HG02571 (cell line): ENCODE measurements at regions not wholly inside any gene's neighbourhood (a gene's known extent, or its start where the extent isn't known, plus 50 kb on each side); places are given as distances from the start of the nearest gene placed in this dataset.

ENCODE experiments used
- ATAC-seq: cut with Tn5 transposase; IDR thresholded peaks from one replicate; pipeline ENCODE4 v1.9.1; 2021; ENCODE audit warnings: mild to moderate bottlenecking, moderate library complexity; ENCODE audit not compliant: unreplicated experiment

DNA sequence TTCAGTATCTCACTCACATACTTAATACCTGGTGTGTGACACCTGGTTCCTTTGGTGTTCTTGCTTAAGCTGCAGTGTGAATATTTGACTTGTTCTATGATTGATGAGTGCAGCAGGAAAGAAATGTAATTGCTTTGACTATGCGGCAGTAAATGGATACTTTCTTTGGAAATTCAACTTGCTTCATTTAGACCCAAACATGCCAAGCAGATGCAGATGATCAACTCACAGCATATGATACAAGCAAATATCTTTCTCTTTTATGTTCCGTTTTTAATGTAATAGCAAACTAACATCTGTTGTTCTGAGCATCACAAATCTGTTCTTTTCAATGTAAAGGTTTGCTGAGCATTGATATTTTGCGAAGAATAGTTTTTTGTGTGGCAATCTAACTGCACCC is 549.5 kb downstream of the C4orf33 start:
- ATAC-seq: no peak

DNA sequence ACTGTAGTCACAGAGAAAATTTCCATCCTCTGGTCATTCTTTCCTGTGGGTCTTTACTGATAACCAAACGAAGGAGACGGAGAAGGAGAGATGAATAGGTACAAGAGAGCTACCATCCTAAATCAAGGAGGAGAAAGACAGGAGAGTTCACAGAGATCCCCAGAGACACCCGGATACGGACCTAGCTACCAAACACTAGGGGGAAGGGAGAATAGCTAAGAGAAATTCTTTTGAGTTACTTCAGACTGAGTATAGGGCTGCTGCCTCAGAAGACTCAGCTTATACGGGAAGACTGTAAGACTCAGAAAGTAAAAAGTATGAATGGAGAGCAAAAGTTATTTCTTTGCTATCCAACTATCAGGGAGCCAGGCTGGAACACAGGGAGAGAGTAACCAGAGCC is 572.1 kb downstream of the C4orf33 start:
- ATAC-seq: no peak

DNA sequence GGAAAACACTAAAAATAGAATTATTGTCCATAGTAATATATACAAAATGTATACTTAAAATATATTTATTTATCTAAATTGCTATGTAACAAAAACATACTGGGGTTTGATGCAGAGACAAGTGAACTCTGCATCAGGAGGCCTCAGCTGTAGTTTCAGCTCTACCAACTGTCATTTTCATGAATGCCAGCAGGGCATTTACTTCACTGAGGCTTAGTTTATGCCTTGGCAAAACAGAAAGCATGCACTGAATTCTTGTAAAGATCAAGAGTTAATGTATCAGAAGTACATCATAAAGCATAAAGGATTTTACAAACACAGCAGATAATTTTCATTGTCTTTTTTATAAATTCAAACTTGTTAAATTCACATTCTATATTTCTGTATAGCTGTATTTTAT is 577.0 kb downstream of the C4orf33 start:
- no peak for ATAC-seq

DNA sequence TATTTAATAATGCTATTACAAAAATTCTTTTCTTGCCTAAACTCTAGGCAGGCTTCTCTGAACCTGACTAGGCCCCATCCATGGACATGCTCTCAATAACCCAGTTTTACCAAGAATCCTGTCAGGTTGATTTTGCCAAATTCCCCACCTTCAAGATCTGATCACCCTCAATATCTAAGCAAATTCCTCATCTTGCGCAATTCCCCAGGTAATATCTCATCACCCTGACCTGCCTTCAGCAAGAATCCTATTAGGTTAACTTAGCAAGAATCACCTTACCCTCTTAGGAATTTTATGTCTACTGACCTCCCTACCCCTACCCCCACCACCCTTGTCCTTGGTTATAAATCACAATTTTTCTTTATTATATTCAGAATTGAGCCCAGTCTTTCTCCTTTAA is 579.1 kb downstream of the C4orf33 start:
- ATAC-seq: no peak

DNA sequence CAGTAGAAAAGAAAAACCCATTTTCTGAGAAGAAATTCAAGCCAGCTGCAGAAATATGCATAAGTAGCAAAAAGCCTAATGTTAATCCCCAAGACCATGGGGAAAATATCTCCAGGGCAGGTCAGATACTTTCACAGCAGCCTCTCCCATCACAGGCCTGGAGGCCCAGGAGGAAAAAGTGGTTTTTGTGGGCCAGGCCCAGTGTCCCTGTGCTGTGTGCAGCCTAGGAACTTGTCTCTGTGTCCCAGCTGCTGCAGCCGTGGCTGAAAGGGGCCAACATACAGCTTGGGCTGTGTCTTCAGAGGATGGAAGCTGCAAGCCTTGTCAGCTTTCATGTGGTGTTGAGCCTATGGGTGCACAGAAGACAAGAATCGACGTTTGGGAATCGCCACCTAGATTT is 581.0 kb downstream of the C4orf33 start:
- no peak for ATAC-seq

DNA sequence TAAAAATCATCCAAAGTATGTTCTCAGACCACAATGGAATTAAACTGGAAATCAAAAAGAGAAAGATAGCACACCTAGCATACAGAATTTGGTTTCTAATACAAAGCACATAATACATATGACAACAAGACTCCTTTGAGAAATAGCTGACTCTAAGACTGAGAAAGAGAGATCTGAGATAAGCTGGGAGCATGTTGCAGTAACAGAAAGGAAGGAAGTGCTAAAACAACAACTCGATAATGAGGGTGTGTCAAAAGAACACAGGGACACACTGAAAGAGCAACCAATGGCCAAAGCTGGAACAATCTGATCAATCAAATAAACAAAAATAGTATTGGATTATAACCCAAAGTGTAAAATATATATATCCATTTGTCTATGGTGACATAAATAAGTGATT is 586.6 kb downstream of the C4orf33 start:
- ATAC-seq: no peak

DNA sequence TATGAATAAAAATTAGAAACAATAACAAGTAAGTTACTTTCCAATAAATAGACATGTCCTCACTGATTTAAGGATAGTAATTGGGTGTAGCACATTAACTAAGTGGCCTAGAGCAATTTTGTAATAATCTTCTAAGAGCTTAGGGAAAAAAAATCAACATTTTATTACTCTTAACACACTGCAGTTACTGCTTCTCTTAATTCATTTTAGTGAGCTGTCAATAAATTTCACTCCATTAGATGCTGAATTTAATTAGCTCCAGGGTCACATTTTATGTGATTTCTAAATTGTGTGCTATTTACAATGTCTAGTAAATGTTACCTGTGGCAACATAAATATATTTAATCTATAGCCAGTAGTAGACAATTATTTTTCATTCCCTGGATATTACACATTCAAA is 612.0 kb downstream of the C4orf33 start:
- no peak for ATAC-seq

DNA sequence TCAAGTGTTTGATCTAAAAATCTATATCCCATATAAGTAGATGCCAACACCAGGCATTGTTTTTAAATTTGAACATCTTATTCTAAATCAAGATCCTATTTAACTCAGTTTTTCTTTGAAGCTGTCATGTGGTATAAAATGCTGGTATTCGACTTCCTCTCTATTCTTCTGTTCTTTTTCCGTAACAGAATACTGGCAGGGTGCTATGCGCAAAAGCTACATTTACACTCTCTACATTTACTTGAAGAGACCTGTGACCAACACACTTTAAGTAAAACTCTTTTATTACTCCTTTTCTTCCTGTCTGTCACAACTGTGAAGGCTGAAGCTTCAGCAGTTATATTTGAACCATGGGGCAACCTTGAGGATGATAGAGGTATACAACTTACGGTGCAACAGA is 612.8 kb downstream of the C4orf33 start:
- no peak for ATAC-seq

DNA sequence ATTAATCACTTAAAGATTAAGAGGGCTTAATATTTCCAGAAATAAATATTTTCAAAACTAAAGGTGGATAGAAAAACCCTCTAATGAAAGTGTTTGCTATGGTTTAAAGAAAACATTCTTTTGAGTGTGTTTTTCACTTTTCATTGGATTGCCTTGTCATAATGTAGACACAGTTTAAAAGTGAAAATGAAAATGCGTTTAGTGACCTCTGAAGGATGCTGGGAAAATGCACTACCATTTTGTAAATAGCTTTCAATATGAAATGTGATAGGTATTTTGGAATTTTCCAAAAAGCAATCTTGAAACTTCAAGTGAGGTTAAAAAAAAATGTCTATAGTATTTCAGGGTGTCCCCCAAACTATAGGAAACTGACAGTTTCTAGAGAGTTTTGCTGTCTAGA is 642.2 kb downstream of the C4orf33 start:
- ATAC-seq: no peak

DNA sequence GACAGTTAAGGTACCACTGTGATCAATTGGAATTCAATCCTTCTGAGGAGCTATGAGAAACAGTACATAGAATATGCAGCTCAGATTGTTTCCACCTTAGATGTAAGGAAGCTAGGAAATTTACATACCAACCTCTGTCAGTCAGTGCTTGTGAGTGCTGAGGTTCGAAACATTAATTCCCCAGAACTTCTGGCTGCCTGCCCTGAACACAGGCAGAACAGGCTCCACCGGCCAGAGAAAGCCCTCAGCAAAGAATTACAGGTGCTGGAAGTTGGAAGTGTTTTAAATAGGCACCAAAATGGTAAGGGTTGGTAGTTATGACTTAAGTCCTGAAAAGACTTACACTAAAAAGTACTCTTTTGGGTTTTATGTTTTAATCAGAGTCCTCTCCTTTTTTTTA is 651.8 kb downstream of the C4orf33 start:
- ATAC-seq: no peak

DNA sequence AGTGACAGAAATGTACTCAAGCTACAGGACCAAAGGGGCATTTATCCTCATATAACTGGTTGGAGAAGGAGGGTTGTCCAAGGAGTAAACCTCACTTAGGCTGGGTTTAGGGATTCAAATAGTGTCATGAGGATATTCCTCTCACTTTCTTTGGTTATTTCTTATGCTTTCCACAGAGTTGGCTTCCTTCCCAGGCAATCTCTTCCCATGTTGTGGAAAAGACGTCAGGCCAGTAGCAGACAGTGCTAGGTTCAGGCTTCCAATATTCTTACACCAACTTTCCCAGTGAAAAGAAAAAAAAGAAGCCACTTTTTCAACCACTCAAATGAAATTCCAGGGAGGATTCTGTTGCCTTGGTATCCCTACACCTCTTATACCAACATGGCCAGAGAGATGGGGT is 653.0 kb downstream of the C4orf33 start:
- ATAC-seq: no peak

DNA sequence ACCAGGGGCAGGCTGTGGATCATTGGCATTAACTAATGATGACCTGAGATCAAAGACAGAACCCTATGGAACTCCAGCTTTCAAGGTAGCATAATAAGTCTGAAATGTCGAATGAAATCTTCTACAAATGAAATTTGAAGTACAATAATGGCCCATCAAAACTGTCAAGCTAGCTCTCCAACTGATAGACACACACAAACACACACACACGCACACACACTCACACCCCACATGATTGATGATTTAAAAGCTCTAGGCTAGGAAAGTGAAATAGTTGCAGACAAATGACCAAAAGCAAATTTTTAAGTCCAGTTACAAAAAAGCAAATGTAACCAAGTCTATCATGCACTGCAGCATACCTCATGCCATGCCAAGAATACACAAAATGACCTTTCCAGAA is 655.7 kb downstream of the C4orf33 start:
- ATAC-seq: no peak

DNA sequence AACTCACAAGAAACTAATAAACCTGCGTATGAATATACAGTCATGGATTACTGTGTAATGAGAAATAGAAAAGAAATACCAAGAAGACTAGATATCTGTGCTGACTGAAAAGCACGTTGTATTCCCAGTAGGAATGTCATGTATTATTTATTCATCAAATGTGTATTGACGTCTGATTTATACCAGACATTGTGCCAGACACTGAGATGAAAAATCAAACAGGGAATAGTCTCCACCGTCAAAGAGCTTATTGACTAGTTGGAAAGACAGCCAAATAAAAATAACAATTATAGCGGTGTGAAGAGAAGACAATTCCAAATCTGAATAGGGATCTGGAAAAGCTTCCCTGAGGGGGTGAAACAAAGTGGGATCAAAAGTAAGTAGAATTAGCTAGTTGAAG is 687.6 kb downstream of the C4orf33 start:
- no peak for ATAC-seq

DNA sequence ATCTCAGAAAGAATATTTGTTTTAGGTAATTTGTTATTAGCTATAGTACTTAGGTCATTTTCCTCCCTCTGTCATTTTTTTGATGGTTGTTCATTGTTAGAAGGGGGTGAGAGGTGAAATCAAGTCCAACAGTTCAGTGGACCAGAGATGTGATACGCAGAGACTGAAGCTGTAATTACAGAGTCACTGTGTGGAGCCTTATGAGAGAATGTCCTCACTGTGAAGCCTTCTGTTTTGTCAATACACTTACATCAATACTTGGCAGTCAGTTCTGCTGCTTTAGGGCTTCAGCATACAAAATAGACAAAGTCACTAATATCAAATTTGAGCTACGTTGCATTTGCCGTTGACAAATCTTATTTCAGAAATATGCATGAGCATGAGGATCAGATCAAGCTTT is 692.5 kb downstream of the C4orf33 start:
- no peak for ATAC-seq

DNA sequence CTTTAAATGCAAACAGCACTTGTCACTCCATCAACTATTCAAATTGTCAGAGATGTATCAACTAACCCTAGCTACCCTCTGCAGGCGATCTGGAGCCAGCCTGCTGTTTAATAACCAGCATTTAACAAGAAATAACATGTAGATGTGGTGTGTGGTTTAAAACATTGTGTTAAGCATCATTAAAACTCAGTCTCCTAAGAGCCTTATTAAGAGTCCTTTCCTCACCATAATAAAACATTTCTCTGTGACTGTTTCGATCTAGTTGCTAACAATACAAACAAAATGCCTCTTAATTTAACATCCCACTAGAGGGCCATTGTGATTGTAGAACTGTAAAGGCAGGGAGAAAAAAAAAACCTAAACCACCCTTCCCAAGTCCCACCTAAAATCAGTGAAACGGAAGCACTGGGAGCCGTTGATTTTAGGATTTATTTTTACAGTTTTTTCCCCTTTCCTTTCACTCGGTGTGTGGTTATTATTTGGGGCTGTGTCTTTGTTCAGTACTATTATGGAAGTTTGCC is 708.6 kb downstream of the C4orf33 start:
- no peak for ATAC-seq

DNA sequence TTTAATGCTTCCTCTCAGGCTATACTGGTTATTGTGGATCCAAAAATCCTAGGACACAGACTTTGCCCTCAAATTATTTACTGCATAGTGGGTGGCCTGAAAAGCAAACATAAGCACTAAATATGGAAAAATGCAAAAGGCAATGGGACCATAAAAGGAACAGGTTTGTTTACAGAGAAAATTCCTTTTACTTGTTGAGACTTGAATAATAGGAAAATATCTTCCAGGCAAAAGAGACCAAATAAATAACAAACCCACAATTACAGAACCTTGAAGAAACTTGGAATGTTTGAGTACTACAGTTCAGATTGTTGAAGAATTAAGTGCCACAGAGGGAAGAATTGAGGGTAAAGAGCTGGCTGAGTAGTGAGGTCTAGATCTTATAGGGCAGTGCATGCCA is 711.0 kb downstream of the C4orf33 start:
- no peak for ATAC-seq

DNA sequence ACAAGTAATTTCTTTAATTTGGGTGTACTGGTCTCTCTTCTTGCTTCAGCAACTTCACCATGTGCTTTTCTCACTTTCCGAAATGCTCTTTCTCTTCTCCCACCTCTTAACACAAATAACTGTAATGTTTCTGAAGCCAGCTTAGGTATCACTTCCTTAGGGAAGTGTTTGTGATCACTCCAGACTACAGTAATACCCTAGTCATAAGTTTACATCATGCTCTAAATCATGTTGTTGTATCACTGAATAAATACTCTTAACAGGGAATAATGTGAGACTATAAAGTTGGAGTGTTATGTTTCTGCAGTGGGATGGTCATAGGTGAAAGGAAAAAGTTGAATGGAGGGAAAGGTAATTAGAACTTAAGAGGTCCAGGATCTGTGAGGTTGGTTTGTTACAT is 712.3 kb downstream of the C4orf33 start:
- ATAC-seq: no peak

DNA sequence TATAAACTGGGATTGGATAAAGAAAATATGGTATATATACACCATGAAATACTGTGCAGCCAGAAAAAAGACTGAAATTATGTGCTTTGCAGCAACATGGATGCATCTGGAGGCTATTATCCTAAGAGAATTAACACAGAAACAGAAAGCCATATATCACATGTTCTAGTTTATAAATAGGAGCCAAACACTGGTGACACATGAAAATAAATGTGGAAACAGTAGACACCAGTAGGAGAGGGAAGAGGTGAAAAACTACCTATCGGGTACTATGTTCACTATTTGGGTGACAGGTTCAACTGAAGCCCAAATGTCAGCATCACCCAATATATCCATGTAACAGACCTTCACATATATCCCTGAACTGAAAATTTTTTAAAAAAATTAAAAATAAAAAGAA is 725.1 kb downstream of the C4orf33 start:
- no peak for ATAC-seq

DNA sequence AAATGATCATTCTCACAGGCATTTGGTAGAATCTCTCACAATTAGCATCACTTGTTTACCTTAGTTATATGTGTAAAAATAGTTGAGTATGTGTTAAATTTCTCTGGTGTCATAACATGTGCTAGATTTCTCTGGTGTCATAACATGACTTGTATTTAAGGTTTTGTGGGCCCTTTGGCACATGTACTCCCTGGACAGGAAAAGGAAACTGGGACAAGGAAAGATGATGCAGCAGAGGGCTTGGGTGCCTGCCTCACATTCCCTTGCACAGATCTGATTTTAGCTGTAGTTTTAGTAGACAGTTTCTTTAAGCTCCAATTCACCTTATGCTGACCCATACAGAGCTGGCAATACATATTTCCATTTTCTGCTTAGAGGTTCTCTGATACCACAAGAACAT is 726.0 kb downstream of the C4orf33 start:
- ATAC-seq: no peak

DNA sequence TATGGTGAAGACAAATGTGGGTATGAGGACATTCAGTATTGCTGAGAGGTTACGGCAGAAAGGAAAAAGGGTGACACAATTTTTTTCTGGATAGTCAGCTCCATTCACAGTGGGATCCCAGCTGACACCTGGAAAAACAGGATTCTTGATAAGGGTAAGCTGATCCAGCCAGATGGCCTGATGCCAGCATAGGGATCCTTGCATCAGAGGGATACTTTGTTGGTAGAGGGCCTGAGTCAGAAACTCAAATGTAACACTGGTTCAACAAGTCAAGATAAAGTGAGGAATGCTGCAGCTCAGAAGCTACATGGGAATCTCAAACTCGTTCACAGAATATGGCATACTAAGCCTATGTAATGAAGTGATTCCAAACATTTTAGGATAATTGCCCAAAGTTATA is 726.7 kb downstream of the C4orf33 start:
- no peak for ATAC-seq

DNA sequence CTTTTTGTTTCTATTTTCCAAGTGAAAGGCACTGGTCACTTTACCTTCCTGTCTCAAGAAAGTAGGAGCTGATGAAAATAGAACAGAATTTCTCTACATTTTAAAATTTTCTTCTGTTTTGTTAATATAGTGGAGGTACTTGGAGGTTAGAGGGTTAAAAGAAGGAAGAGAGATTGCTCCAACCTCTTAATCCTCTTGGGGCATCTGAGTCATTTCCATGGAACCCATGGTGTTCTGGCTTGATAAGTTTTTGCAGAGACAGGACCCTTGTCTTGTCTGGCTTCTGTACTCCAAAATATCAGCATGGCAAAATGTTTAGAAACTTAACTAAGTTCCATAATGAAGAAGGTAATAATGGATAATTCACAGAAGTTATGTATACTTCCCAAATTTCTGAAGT is 727.2 kb downstream of the C4orf33 start:
- no peak for ATAC-seq

DNA sequence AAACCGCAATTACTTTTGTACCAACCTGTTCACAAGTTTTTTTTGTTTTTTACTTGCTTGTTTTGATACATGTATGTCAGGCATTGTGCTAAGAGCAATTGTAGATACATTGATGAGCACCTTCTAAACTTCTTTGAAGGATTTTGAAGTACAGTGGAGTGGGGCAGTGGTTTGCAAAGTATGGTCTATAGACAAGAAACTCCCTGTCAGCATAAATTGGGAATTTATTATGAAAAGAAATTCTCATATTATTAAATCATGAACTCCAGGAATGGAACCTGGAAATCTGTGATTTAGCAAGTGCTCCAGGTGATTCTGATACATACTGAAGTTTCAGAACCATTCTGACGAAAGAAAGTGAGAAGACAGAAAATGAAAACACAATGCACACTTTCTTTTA is 733.4 kb downstream of the C4orf33 start:
- ATAC-seq: no peak

DNA sequence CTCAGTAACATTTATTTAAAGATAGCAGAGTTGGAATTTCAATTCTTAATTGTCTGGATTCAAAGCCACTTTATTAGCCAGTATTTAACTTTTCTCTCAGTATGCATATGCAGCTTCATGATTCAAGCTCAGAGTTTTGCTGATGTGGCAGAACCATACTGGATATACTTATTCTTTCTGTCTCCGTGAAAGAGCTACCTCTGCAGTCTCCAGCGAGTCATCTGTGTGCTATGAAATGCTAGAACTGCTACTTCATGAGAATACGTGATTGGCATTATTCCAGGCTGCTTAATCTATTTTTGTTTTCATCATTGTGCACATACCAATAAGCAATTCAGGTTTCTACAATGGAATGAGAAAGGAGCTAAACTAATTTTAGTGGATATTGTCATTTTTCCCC is 743.7 kb downstream of the C4orf33 start:
- no peak for ATAC-seq

DNA sequence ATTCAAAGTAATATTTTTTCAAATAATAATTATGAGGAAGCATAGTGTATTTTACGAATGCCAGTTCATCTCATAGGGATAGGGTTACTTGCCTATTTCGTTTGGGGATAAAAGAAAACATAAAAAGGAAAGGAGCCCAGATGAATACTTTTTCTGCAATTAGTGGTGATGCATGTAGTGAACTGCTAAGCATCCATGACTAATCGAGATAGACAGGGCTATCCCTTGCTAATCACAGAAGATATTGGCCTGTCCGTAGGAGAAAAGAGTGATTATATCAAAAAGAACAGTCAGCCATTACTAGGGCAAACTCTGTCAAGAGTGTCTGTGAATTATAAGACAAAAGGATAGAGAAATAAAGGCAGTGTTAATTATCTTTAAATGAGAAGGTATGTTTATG is 746.1 kb downstream of the C4orf33 start:
- no peak for ATAC-seq
